Mesothelial cell of epicardium (in vitro differentiated cells): ENCODE measurements at regions not wholly inside any gene's neighbourhood (a gene's known extent, or its start where the extent isn't known, plus 50 kb on each side); places are given as distances from the start of the nearest gene placed in this dataset.

ENCODE experiments used
- DNase-seq, 2 experiments: peaks; one replicate each; pipeline ENCODE4 v3.0.0; 2021; ENCODE audit warnings: low spot score in 2 of 2; ENCODE audit not compliant: unreplicated experiment in 2 of 2
- H3K27ac Mint-ChIP-seq: 2 replicates; pipeline ENCODE4 v1.8.0; 2021; ENCODE audit warnings: mixed read lengths
- H3K27me3 Mint-ChIP-seq: 2 replicates; pipeline ENCODE4 v1.8.0; 2021; ENCODE audit warnings: low read depth, mixed read lengths
- H3K36me3 Mint-ChIP-seq: 2 replicates; pipeline ENCODE4 v1.8.0; 2021; ENCODE audit warnings: mixed read lengths
- H3K4me1 Mint-ChIP-seq: 2 replicates; pipeline ENCODE4 v1.8.0; 2021; ENCODE audit warnings: mixed read lengths
- H3K4me3 Mint-ChIP-seq: 2 replicates; pipeline ENCODE4 v1.8.0; 2021; ENCODE audit warnings: mild to moderate bottlenecking, moderate library complexity, mixed read lengths
- H3K9me3 Mint-ChIP-seq: 2 replicates; pipeline ENCODE4 v1.8.0; 2021; ENCODE audit warnings: mixed read lengths
- TF ChIP-seq, protein P1 (sequence below): fragments of 200-600 bp; sonication (generic); IDR thresholded peaks from one replicate; pipeline ENCODE4 v1.5.0; 2021; ENCODE audit warnings: antibody characterized with exemption; ENCODE audit not compliant: unreplicated experiment

DNA sequence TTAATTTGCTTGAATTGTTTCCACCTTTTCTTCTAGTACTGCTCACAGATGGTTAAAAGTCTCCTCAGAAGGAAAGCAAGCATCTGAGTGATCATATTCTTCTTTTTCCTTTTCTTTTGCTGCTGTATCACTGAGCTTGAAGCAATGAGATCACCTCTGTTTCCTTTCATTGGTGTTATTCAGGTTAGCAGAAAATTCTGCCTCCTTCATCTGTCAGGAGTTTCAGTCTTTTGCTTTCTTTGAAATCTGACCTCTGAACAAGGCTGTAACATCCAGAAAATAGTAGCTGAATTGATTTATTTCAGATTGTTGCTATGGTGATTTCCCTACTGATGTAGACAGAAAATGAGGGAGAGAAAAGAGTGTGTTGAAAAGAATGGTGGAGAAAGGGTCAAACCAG lies 343.0 kb downstream of the MFSD1 start:
- Mint-ChIP-seq H3K27me3 (peaks cover 14% of the 10 kb centered on the region), H3K9me3 (no peaks in the 10 kb centered on the region)

DNA sequence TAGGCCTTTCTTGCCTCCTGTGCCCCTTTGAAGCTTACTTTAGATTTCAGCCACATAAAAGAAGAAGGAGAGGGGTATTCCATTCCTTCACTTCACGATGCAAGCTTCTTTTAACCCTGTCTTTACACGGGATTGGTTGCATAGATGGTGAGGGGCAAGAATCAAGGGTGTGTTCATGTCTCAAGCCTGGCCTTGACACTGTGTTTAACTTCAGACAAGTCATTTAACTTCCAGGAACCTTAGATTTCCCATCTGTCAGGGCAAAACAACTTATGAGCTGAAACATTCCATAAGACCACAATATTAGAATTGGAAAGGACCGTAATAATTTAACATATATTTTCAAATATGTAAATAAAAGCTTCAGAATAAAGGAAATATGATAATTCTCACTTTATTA lies 344.5 kb downstream of the MFSD1 start:
- DNase-seq, result no peak
- H3K4me1 Mint-ChIP-seq, result no peaks in the 10 kb centered on the region
- no peaks in the 10 kb centered on the region for H3K36me3 Mint-ChIP-seq
- TF ChIP-seq, protein P1, sequence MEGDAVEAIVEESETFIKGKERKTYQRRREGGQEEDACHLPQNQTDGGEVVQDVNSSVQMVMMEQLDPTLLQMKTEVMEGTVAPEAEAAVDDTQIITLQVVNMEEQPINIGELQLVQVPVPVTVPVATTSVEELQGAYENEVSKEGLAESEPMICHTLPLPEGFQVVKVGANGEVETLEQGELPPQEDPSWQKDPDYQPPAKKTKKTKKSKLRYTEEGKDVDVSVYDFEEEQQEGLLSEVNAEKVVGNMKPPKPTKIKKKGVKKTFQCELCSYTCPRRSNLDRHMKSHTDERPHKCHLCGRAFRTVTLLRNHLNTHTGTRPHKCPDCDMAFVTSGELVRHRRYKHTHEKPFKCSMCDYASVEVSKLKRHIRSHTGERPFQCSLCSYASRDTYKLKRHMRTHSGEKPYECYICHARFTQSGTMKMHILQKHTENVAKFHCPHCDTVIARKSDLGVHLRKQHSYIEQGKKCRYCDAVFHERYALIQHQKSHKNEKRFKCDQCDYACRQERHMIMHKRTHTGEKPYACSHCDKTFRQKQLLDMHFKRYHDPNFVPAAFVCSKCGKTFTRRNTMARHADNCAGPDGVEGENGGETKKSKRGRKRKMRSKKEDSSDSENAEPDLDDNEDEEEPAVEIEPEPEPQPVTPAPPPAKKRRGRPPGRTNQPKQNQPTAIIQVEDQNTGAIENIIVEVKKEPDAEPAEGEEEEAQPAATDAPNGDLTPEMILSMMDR, result no peak
- peaks cover 18% of the 10 kb centered on the region for H3K27me3 Mint-ChIP-seq
- H3K27ac Mint-ChIP-seq, result no peak overlapping the region
- no peak overlapping the region for H3K4me3 Mint-ChIP-seq
- no peaks in the 10 kb centered on the region for H3K9me3 Mint-ChIP-seq

More for the DNA sequence above, 343.0 kb downstream of the MFSD1 start:
- no peak for DNase-seq
- H3K27ac Mint-ChIP-seq, result no peak overlapping the region
- no peaks in the 10 kb centered on the region for H3K36me3 Mint-ChIP-seq
- no peak overlapping the region for H3K4me3 Mint-ChIP-seq
- H3K4me1 Mint-ChIP-seq, result no peaks in the 10 kb centered on the region
- TF ChIP-seq, protein P1, result no peak

DNA sequence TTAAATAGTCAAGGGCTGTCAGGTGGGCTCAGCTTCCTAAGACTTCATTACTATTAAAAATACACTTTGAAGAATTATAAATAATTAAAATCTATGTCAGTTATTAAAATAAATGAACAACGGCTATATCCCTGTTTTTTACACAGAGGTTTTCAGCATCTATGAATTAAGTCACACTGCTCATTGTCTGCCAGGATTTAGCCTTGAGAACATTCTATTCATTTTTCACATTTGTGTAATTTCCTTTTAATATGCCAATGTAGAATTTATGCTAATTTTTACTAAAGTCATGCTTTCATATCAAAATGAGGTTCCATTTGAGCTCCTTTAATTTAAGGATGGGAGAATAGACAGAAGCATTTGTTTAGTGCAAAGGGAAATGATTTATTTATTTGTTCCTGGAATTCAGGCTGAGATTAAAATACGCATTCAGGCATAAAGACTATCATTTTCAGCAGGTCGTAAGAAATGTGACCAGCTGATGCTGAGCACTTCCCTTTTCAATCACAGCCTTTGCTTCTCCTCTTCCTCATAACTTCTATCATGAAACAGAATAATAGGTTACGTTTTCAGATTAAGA lies 345.1 kb downstream of the MFSD1 start:
- Mint-ChIP-seq H3K27me3 (peaks cover 18% of the 10 kb centered on the region), H3K36me3 (no peaks in the 10 kb centered on the region), H3K27ac (no peak overlapping the region), H3K9me3 (no peaks in the 10 kb centered on the region), H3K4me1 (no peaks in the 10 kb centered on the region), H3K4me3 (no peak overlapping the region)
- TF ChIP-seq, protein P1, result no peak
- DNase-seq, result no peak

DNA sequence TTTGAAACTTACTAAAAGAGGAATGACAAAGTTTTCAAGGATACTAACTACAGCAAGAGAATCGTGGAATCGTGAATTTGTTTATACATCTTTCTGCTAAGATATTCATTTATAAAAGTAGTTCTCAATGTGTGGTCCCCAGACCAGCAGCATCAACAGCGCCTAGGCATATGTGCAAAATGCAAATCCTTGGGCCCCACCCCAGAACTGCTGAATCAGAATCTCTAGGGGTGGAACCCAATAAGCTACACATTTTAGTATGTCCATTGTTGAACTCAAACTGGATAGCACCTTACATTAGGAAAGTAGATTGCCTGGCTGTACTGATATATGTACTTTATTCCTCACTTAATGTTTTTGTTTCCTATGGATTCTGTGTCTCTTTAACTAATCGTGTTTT lies 346.0 kb downstream of the MFSD1 start:
- no peak for DNase-seq
- no peak overlapping the region for H3K4me3 Mint-ChIP-seq
- peaks cover 18% of the 10 kb centered on the region for H3K27me3 Mint-ChIP-seq
- H3K36me3 Mint-ChIP-seq, result no peaks in the 10 kb centered on the region
- TF ChIP-seq, protein P1, result no peak
- H3K4me1 Mint-ChIP-seq, result no peaks in the 10 kb centered on the region
- no peak overlapping the region for H3K27ac Mint-ChIP-seq
- no peaks in the 10 kb centered on the region for H3K9me3 Mint-ChIP-seq

DNA sequence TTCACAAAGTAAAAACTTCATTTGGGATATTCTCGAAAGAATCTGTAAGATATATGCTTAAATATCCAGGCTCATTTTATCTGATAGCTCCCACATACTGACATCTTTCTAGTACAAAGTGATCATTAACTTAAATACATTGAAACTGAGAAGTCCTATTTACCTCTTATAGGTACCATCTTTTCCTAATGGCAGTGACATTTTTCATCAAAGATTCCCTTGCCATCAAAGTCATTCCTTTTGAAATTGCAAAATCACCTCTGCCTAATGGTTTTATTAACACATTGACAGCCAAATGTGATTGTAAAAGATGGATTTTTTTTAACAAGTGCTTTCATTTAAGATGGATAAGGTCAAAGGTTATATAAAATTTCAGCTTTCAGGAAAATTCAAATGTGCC lies 346.6 kb downstream of the MFSD1 start:
- H3K4me1 Mint-ChIP-seq, result no peaks in the 10 kb centered on the region
- no peak overlapping the region for H3K4me3 Mint-ChIP-seq
- H3K27me3 Mint-ChIP-seq, result peaks cover 18% of the 10 kb centered on the region
- H3K9me3 Mint-ChIP-seq, result no peaks in the 10 kb centered on the region
- H3K36me3 Mint-ChIP-seq, result no peaks in the 10 kb centered on the region
- TF ChIP-seq, protein P1, result no peak
- H3K27ac Mint-ChIP-seq, result no peak overlapping the region
- DNase-seq, result no peak

DNA sequence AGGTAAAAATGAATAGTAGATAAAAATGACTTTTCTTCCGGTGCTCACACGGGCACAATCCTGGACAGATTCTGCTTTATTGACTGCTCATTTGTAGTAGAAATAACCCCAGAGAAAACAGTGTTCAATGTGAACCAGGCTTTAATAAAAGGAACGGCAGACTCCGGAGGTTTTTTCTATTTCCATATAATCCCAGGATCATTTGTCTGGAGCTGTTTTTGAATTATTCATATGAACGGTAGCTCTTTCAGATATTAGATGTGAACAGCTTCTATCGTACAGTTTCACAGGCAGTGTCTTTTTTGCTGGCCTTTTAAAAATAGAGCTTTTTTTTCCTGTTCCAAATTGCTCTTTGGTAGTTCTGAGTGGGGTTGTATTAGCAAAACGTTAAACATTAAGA lies 347.3 kb downstream of the MFSD1 start:
- Mint-ChIP-seq H3K4me1 (no peaks in the 10 kb centered on the region), H3K27me3 (peaks cover 18% of the 10 kb centered on the region), H3K36me3 (no peaks in the 10 kb centered on the region), H3K4me3 (no peak overlapping the region), H3K27ac (no peak overlapping the region), H3K9me3 (no peaks in the 10 kb centered on the region)
- DNase-seq, result no peak
- TF ChIP-seq, protein P1, result no peak
